HG03159 (cell line): ENCODE measurements at regions not wholly inside any gene's neighbourhood (a gene's known extent, or its start where the extent isn't known, plus 50 kb on each side); places are given as distances from the start of the nearest gene placed in this dataset.

ENCODE experiments used
- ATAC-seq: cut with Tn5 transposase; IDR thresholded peaks from one replicate; pipeline ENCODE4 v1.9.1; 2021; ENCODE audit warnings: mild to moderate bottlenecking, moderate library complexity; ENCODE audit not compliant: unreplicated experiment

DNA sequence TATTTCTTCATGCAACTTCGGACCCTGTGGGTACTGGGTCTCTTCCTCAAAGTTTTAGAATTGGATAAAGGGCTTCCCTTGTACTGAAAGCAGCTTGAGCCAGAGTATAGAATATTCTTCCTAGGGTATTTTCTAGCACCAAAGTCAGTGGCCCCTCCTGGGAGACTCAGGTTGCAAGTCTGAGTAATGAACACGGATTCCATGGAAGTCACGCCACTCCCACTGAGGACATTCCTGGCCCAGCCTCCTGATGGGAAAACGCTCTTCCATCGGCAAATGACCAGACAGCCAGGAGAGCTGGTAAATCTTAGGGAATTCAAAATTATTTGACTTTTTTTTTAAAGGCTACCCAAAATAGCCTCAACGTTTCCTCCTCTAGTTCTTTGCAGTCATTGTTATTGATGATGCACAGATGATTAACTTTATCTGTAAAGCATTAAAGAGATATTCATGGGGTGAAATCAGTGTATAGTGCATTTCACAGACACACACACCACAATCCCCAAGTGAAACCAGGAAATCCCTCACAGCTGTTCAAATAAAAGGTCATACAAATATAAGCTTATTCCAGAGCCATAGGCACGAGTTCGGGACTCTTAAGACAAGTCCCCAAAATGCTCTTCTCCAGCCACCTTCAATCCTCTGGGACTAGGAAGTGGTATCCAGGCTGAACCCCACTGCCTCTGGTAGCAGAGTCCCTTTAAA is 248.8 kb downstream of the SOD2 start:
- ATAC-seq, result no peak

DNA sequence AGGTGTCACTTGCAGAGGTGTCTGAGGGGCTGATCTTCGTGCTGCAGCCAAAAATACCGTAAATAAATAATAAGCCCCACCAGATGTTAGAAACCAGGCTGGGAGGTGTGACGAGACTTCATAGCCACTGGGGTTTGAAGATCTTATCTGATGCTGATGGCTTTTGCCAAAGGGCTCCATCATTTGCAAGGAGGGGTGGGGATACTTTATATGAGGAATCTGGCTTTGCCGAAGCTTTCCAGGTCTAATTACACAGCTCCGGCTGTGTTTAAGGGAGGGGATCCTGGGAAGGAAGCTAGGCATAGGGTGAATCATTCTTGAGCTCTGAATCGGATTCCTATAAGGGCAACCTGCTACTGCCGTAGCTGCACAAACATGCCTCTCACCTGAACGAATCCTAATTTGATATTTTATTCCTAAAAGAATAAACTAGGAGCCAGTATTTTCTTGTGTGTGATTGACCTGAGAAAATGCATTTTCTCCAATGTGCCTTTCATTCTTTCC is 249.6 kb downstream of the SOD2 start:
- ATAC-seq, result no peak

DNA sequence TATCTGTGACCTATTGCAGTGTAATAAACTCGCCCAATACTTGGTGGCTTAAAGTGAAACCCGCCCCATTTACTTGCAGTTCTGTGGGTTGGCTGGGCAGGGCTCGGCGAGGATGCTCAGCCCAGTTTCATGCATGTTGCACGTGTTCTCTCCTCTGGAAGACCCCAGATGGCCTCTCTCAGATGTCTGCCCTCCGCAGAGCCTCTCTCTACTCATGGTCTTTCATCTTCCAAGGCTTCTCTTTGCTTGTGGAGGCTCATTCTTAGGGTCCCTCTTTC is 251.4 kb downstream of the SOD2 start:
- no peak for ATAC-seq

DNA sequence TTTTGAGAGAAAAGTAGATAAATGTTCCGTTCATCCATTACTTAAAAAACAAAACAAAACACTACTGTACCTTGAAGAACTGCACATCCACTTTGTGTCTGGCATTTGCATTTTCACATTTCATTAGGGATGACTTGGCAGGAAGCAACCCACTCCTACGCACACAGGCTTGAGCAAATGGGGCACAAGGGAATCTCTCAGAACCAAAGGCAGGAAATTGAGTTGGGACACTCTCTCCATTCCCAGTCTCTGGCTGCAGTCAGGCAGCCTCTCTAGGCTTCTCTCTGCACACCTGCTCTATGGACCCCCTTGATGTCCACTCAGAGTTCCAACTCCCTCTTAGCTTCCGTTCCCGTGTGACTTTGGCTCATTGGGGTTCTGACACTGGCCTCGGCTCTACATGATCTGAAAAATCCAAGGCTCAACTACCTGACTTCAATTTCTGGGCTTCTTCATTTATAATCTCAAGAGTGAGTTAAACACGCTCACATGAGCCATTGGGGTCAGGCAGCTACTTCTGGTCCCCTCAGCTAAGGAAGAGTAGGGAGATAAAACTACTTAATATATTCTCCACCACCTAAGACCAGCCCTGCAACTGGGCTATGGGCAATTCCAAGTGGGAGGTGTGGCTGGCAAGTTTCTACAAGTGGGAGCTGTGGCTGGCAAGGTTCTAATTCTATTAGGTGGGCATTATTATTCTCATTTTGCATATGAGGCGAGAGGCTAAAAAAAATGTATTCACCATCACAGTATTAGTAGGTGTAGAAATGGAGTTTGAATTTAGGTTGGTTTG is 251.9 kb downstream of the SOD2 start:
- ATAC-seq, result no peak

DNA sequence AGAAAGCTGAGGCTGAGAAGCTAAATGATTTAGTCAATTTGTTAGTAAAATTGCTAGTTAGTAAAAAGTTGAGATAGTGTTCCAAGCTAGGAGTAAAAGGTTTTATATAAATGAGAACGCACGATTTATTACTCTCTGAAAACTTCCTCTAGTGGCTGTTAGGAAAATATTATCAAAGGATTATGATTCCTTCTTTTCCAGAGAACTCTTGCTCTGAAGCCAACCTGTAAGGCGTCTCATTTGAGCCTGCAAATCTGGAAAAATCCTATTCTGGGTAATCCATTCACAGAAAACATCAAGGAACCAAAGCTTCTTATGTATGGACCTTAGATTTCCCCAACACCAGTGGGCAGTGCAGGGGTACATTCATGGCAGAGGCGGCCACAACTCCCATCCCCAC is 252.7 kb downstream of the SOD2 start:
- no peak for ATAC-seq

DNA sequence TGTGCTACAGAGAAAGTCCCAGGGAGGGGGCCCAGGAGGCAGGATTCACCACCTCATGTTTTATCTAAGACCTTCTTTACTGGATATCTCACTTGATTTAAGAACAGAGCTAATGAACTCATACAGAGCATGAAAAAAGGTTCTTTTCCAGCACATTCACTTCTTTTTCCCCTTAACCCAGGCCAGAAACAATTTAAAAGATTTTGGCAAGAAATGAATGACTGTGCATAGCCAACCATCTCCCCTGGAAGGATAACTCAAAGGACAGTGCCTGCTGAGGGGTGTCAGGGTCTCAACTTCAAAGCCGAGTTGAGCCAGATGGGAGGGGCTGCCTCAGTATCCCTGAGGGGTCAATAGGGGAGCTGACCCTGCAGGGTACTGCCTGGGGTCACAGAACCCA is 253.4 kb downstream of the SOD2 start:
- ATAC-seq, result no peak

DNA sequence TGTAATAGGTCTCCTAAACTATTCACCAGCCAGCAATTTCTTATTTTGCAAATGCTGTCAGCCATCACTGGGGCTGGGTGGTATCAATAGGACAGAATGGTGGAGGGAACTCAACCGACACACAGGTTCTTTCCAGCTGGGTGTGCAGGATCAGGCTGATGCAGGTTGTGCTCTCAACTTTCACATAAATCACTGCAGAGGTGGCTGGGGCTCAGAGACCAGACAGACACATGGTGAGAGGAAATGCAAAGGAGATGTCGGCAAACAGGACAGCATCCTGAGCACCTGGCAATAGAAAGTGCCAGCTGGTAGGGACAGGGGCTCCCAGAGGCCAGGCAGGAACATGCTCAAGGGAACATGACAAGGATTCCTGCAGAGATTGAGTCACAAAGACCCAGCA is 254.9 kb downstream of the SOD2 start:
- no peak for ATAC-seq

DNA sequence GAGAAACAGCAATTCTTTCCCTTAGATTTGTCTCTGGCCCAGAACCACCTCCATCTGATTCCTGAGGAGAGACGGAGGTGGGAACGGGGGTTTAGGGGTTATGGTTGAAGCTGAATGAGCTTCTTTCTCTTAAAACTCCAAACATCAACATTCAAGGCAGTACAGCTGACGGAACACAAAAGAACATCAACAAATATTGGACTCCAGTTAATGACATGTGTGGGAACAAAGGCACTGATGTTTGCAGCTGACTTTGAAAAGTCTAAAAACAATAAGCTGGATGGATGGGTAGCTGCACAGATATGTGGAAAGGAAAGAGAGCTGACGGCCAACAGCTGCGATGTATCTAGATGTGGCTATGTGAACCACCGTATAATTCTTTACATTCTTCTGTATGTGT is 256.5 kb downstream of the SOD2 start:
- ATAC-seq, result no peak

DNA sequence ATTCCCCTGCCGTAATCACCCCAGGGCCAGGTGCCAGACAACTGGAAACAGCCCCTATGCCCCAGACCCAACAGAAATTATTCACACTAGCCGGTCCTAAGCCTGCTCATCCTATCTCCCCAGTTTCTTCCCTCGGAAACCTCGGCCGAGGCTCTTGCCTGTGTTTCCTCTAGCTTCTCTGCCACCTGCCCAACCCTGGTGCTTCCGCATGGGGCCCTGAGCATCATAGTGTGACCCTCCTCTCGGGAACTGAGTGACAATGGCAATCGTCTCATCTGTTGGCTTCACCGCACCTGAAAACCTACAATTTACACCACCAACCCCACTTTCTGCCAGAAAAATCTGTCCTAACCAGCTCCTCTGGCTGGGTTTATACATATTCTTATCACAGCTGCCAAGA is 257.3 kb downstream of the SOD2 start:
- ATAC-seq, result no peak

DNA sequence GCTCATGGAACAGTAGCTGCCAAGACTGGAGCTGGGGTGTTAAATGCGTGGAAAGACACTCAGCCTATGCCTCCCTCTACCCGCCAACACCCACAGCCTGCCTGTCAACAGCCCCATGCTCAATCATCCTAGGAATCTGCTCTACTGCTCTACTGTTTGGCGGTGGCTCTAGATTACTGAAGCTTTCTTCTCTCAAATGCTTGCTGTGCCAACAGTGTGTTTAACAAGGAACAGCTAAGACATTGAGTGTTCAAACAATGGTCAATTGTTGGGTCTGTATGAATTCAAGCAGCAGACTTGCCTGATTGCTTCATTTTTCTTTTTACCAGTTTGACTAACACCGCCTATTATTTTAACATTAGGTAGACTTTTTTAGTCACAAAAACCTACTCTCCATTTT is 258.6 kb downstream of the SOD2 start:
- no peak for ATAC-seq

DNA sequence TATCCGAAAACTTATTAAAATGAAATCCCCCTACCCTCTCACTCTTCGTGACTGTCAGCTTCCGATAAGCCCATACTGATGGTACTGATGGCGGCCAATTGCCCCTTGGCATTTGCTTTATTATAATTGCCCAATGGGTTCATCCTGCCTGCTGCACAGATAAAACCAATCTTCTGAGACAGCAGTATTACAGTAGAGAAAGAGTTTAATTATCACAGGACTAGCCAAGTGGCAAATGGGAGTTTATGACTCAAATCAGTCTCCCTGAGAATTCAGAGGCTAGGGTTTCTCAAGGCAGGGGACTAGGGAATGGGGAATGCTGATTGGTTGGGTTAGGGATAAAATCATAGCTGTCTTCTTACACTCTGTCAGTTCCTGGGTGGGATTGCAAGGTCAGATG is 259.5 kb downstream of the SOD2 start:
- no peak for ATAC-seq

DNA sequence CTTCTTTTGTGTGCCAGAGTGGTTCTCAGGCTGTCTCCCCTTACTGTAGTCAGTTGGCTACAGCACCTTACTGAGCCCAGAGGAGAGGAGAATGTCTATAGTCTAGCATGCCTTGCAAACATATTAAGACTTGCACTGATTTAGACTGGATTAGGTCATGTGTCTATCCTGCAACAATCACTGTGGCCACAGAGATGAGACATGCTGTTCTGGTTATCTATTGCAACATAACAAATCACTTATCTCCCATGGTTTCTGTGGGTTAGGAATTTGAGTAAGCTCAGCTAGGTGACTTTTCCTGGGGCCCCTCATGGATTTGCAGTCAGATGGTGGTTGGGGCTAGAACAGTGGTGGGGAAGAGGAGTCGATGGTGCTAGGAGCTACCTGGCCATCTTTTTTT is 261.3 kb downstream of the SOD2 start:
- no peak for ATAC-seq

DNA sequence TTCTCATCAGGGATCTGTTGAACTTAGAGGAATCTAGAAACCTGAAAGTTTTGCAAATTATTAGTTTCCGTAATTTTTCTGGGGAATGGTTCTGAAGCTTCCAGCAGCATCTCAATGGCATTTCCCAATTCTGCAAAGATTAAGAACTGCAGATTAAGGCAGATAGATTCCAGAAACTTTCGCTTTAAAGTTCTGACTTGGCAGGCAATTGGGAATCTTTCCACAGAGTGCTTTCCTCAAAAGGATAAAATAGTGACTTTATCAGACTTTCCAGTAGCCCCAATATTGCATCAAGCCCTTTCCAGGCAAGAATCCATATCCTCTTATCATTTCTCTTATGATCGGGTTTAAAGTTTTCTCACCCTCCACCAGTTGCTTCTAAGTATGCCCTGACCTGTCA is 261.1 kb downstream of the FNDC1 start:
- ATAC-seq, result no peak

DNA sequence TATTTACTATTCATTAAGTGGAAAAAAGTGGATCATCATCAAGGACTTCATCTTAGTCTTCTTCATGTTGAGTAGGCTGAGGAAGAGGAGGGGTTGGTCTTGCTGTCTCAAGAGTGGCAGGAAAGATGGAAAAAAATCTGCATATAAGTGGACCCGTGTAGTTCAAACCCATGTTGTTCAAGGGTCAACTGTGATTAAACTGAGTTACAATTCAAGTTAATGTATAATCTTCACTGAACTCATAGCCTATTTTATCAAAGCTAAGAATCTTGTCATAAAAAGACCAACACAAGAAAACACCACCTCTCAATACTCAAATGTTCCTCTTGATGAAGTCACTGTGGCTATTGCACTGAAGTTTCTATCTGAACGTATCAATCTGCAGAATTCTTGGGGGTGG is 260.2 kb downstream of the FNDC1 start:
- ATAC-seq, result no peak

DNA sequence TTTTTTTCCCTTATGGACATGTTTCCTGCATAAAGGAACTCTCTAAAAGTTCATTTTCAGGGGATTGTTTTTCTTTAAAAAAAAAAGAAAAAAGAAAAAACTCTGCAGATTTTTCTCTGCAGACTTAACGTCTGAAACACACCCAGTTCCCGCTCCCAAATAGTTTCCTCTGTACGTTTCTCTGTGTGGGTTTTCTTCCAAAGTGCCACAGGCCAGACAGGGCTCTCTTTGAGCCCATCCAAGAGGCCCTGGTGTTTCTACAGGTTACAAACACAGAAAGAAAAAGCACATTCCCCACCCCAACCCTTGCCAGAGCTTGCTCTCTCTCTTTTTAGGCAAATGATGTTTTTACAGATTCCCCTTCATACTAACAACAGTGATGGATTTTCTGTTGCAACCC is 258.6 kb downstream of the FNDC1 start:
- ATAC-seq, result no peak

DNA sequence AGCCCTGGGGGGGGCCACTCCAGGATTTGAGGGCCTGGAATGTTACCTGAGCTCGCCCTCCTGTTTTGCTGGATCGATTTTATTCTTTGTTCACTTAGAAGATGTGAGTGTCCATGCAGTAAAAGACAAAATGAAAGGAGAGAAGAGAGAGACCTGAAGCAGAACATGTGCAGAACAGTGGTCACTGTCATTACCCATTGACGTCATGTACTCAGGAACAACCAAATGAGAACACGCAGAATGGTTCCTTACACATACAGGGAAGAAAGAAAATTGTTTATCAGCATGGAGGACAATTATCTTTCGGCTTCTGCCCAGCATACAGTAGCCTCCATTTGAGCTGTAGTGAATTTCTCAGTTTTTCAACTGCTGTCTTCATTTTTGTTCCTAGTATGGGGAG is 258.1 kb downstream of the FNDC1 start:
- ATAC-seq, result no peak

DNA sequence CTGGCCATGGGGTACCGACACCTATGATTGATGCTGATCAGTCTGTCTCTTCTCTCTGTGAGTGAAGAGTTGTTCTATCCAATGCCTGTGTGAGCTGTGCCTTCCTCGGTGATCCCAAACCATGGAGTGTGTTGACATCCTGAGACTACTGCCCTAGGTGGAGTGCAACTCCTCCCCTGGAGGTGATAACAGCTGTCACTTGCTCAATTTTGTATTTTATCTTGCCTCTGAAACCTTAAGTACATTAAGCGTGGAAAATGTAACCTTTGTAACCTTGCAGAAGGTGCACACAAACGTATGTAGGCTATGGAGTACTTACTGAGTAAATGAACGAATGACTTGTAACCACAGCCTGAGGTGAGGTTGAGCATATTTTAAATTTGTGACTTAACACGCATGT is 256.2 kb downstream of the FNDC1 start:
- ATAC-seq, result no peak

DNA sequence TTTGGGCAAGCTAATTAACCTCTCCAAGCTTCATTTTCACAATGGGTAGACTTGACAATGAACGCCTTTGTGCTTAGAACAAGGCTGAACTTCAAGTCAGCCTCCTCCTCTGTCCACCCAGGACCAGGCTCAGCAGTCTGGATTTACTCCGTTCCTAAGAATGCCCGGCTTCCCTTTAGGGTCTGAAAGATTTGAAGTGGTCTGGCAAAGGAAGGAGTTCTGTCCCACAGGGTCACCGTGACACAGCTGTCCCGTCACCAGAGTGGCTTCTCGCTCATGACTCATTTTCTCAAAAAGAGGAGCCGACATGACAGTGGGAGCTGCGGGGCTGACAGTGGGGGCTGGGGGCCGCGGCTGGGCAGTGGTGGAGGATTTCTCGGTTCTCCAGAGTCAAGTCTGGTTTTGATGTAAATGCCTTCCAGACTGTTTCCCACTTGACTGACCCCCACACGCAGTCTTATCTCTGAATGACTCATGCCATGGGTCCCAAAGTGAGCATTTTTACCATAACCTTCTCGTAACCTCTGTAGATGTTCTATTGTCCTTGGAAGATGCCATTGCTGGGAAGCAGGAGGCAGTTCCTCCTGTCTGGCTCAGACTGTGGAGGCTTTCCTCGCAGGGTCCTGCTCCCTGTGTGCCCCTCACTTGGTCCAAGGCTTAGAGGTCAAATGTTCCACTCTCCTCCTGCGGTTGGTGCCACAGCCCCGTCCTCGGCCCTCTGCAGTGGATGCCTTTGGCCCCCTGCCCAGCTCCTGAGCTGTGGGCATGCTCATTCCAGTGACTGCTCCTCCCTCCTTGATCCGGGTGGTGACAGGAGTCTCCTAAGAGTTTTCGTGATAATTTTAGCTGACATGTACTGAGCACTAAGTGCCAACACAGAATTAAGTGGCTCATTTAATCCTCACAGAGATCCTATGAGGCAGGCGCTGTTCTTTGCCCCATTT is 253.1 kb downstream of the FNDC1 start:
- no peak for ATAC-seq

DNA sequence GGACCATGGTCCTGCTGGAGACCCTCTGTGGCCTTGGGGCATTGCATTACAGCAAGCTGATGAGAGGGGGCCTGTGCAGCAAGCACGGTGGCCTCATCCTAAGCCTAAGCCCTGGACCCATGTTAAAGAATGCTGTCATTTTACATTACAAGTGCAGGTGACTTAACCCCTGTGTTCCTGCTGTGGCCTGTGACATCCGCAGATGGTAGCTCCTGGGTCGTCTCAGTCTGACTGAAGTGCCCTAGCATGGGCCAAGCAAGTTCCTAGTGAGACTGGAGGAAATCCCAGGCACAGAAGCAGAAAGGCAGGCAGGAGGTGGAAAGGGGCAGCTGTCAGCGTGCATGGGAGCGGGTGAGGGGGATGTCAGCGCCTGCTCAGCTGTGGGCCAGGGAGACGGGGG is 252.4 kb downstream of the FNDC1 start:
- no peak for ATAC-seq

DNA sequence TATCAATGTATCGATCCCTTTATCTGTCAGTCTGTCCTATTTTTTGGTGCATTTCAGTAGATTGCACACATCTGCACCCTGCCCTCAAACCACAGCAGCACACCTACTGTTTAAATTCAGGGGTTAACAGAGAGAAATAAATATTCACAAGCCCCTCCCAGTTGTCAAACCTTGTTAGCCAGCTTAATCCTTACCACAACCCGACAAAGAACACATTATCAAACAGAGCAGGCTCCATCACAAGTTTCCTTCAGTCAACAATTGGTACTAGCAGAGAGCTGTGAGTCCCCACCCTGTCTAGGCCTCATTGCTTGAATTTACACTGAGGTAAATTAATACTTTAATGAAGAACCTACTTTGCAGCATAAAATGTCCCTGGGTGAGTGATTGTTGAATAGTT is 249.8 kb downstream of the FNDC1 start:
- ATAC-seq, result no peak

DNA sequence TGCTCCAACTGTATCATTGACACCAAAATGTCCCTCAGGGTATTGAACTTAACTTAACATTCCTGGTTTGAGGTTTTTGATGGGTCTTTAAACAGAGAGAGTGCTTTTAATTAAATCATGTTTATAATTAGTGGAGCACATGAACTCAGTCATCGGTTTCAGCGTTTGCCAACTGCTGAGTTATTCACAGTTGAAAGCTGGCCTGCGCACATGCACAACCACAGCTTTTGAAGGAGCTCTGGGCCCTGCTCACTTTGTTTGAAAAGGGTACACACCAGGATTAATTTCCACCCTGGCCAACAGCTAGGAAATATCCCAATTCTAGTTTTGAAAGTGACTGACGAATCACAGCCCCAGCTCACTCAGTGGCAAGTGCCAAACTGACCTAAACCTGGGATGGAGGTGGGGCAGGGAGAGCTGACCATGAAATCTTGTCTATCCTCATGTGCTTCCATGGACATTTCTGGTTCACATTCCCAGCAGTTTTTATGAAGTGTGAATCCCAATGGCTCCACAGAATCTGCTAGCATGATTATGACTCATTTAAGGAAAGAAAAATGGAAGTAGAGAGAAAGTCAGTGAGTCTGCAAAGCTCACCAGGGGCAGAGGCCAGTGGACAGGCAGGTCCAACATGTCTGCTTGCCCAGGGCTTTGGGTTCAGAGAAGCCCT is 247.8 kb downstream of the FNDC1 start:
- ATAC-seq, result no peak
